GM12878 (cell line): ENCODE measurements at regions not wholly inside any gene's neighbourhood (a gene's known extent, or its start where the extent isn't known, plus 50 kb on each side); places are given as distances from the start of the nearest gene placed in this dataset.

ENCODE experiments used
- ATAC-seq: fragments of 200-7000 bp; cut with Tn5 transposase; 3 replicates; pipeline ENCODE4 v1.9.1; 2020; ENCODE audit warnings: mild to moderate bottlenecking, moderate library complexity
- BruUV-seq: library from RNA; stranded (reverse); fragments of 400-500 nt; replicated peaks from 2 replicates; lab custom pipeline; 2021; lab: Mats Ljungman, UMichigan
- CTCF ChIA-PET: fragments of 300-600 bp; sonication (Branson Sonifier 250); formaldehyde crosslinking; extraction: SDS; loops from one replicate; lab custom pipeline; 2021; ENCODE audit warnings: inconsistent platforms; lab: Yijun Ruan, JAX
- POLR2A ChIA-PET: fragments of 350-600 bp; formaldehyde crosslinking; extraction: SDS; loops from one replicate; lab custom pipeline; 2021; ENCODE audit warnings: inconsistent platforms; lab: Charles Lee
- RAD21 ChIA-PET: fragments of 300-600 bp; sonication (Branson Sonifier 250); formaldehyde crosslinking; loops from one replicate; lab custom pipeline; 2023; ENCODE audit warnings: antibody characterized with exemption; ENCODE audit not compliant: unreplicated experiment; lab: Charles Lee
- SMC1A ChIA-PET: fragments of 300-600 bp; sonication (Branson Sonifier 250); formaldehyde crosslinking; loops from one replicate; lab custom pipeline; 2023; ENCODE audit not compliant: unreplicated experiment, uncharacterized antibody; lab: Charles Lee
- DNase-seq: peaks from one replicate; pipeline ENCODE4 v3.0.0-alpha.2; 2011; ENCODE audit warnings: low read depth, low spot score
- FAIRE-seq: peaks from 3 replicates; lab custom pipeline; 2011; peaks lifted over from hg19 to GRCh38; lab: Jason Lieb, UNC
- H2AFZ ChIP-seq: 2 replicates; pipeline ENCODE4 v1.6.0; 2011; ENCODE audit warnings: low read depth, low read length, control low read depth; ENCODE audit not compliant: control insufficient read depth
- H3K27ac ChIP-seq: 2 replicates; pipeline ENCODE4 v1.5.1; 2011; ENCODE audit warnings: control low read depth; ENCODE audit not compliant: control insufficient read depth, insufficient read depth
- H3K27me3 ChIP-seq, 2 experiments: replicated peaks in 1 of 2; 2 replicates each; pipeline versions ENCODE4 v1.6.0 to v1.6.1; 2011; ENCODE audit warnings: low read length in 1 of 2; ENCODE audit not compliant: control insufficient read depth in 2 of 2, insufficient read depth in 2 of 2
- H3K36me3 ChIP-seq, 2 experiments: 2 replicates each; pipeline ENCODE4 v1.5.1; 2011; ENCODE audit warnings: low read length in 1 of 2; ENCODE audit not compliant: control insufficient read depth in 2 of 2, insufficient read depth in 2 of 2
- H3K4me1 ChIP-seq: 2 replicates; pipeline ENCODE4 v1.6.1; 2011; ENCODE audit warnings: mild to moderate bottlenecking, low read length, moderate library complexity, mixed read lengths; ENCODE audit not compliant: control insufficient read depth, insufficient read depth
- H3K4me2 ChIP-seq: 2 replicates; pipeline ENCODE4 v1.6.0; 2011; ENCODE audit warnings: control low read depth; ENCODE audit not compliant: control insufficient read depth, insufficient read depth
- H3K4me3 ChIP-seq: fragments of 200-600 bp; sonication (generic); 2 replicates; pipeline ENCODE4 v1.5.1; 2016
- H3K79me2 ChIP-seq: 2 replicates; pipeline ENCODE4 v1.6.0; 2011; ENCODE audit warnings: low read length; ENCODE audit not compliant: control insufficient read depth, insufficient read depth
- H3K9ac ChIP-seq: 2 replicates; pipeline ENCODE4 v1.8.0; 2011; ENCODE audit warnings: low read length, control low read depth, mixed read lengths; ENCODE audit not compliant: control insufficient read depth, insufficient read depth
- H3K9me3 ChIP-seq: replicated peaks from 3 replicates; pipeline ENCODE4 v1.5.1; 2011; ENCODE audit warnings: mild to moderate bottlenecking, low read length; ENCODE audit not compliant: control insufficient read depth, insufficient read depth
- H4K20me1 ChIP-seq: 2 replicates; pipeline ENCODE4 v1.6.0; 2011; ENCODE audit not compliant: control insufficient read depth, insufficient read depth
- CREM ChIP-seq: IDR thresholded peaks from 2 replicates; pipeline ENCODE4 v1.6.1; 2014; ENCODE audit warnings: antibody characterized with exemption, low read depth
- CTCF ChIP-seq, 3 experiments: IDR thresholded peaks in 2 of 3; conservative IDR thresholded peaks in 1 of 3; 2 replicates each; pipeline ENCODE4 v1.5.1; 2011; ENCODE audit warnings: low read depth in 3 of 3, low read length in 3 of 3, mild to moderate bottlenecking in 3 of 3, control low read depth in 2 of 3, moderate library complexity in 2 of 3, inconsistent platforms in 1 of 3, mixed read lengths in 1 of 3; ENCODE audit not compliant: control insufficient read depth in 2 of 3, insufficient read depth in 1 of 3; ENCODE audit errors: extremely low read depth in 1 of 3
- IKZF1 ChIP-seq: fragments of 450-650 bp; conservative IDR thresholded peaks from 2 replicates; pipeline ENCODE4 v1.6.1; 2017; ENCODE audit warnings: antibody characterized with exemption, mild to moderate bottlenecking
- KAT2A ChIP-seq: conservative IDR thresholded peaks from 2 replicates; pipeline ENCODE4 v1.6.1; 2011; ENCODE audit warnings: low read depth, low read length; ENCODE audit not compliant: control insufficient read depth
- MEF2A ChIP-seq: IDR thresholded peaks from 2 replicates; pipeline ENCODE4 v1.6.1; 2011; ENCODE audit warnings: low read depth, mild to moderate bottlenecking, low read length, moderate library complexity; ENCODE audit not compliant: insufficient read depth
- MTA2 ChIP-seq: fragments of 450-650 bp; IDR thresholded peaks from 2 replicates; pipeline ENCODE4 v1.6.1; 2016; ENCODE audit warnings: low read depth, mild to moderate bottlenecking, moderate library complexity
- NR2F1 ChIP-seq: fragments of 450-650 bp; conservative IDR thresholded peaks from 2 replicates; pipeline ENCODE4 v1.6.1; 2017; ENCODE audit warnings: mild to moderate bottlenecking
- NRF1 ChIP-seq: conservative IDR thresholded peaks from 2 replicates; pipeline ENCODE4 v1.6.1; 2011; ENCODE audit warnings: mild to moderate bottlenecking, low read depth, low read length, improper control_type of control experiment
- RAD21 ChIP-seq: IDR thresholded peaks from 2 replicates; pipeline ENCODE4 v1.6.1; 2011; ENCODE audit warnings: mild to moderate bottlenecking, low read depth, low read length, moderate library complexity; ENCODE audit not compliant: insufficient read depth
- SMAD1 ChIP-seq: fragments of 450-650 bp; IDR thresholded peaks from 2 replicates; pipeline ENCODE4 v1.6.1; 2018; ENCODE audit warnings: mild to moderate bottlenecking, low read depth; ENCODE audit not compliant: partially characterized antibody
- SMARCA5 ChIP-seq: fragments of 450-650 bp; IDR thresholded peaks from 2 replicates; pipeline ENCODE4 v1.6.1; 2017; ENCODE audit warnings: mild to moderate bottlenecking
- SREBF1 ChIP-seq: IDR thresholded peaks from 2 replicates; pipeline ENCODE4 v1.6.1; 2012; ENCODE audit warnings: mild to moderate bottlenecking, low read length
- SUZ12 ChIP-seq: fragments of 200-600 bp; sonication (generic); IDR thresholded peaks from one replicate; pipeline ENCODE4 v1.6.1; 2018; ENCODE audit warnings: antibody characterized with exemption, mild to moderate bottlenecking; ENCODE audit not compliant: unreplicated experiment
- TBL1XR1 ChIP-seq: IDR thresholded peaks from 2 replicates; pipeline ENCODE4 v1.6.1; 2012; ENCODE audit warnings: low read depth, low read length, improper control_type of control experiment
- YY1 ChIP-seq: IDR thresholded peaks from 2 replicates; pipeline ENCODE4 v1.6.1; 2011; ENCODE audit warnings: low read depth, mild to moderate bottlenecking, low read length
- ZNF622 ChIP-seq: fragments of 450-650 bp; IDR thresholded peaks from 2 replicates; pipeline ENCODE4 v1.6.1; 2017; ENCODE audit warnings: mild to moderate bottlenecking, inconsistent platforms
- WGBS: methylation state at CpG from one replicate; pipeline ENCODE4 v1.1.6; 2016; ENCODE audit warnings: low lambda C conversion rate; ENCODE audit not compliant: insufficient replicate concordance, insufficient coverage; ENCODE audit errors: missing lambda C conversion rate; 5-methylcytosine and 5-hydroxymethylcytosine counted together
- in situ Hi-C: fragments of 300-500 bp; cut with MboI; formaldehyde crosslinking; loops from 9 replicates; pipeline ENCODE4 v1.14.3; 2018; ENCODE audit warnings: mixed read lengths
- intact Hi-C: fragments of 100-400 bp; cut with micrococcal nuclease; formaldehyde crosslinking; loops from one replicate; pipeline ENCODE4 v1.14.2; 2022; ENCODE audit not compliant: unreplicated experiment

- intact Hi-C loops (no loop called here), in situ Hi-C loops (no loop called here)
- no peak overlapping the region for H3K9ac ChIP-seq
- H3K4me2 ChIP-seq = no peak overlapping the region
- H3K27ac ChIP-seq = no peak overlapping the region
- FAIRE-seq (no peak), ATAC-seq (no peak), DNase-seq (no peak)
- SMC1A ChIA-PET = interaction anchor here (1.0 kb wide), 1 partner anchor 10 kb away, joined by 3 read pairs; no protein-coding TSS in a partner anchor
- no peaks in the 10 kb centered on the region for H4K20me1 ChIP-seq
- no peaks in the 10 kb centered on the region for H3K4me1 ChIP-seq
- H3K9me3 ChIP-seq = no peaks in the 10 kb centered on the region; the same call in 2 of the 3 replicates
- POLR2A ChIA-PET = no interaction called here
- WGBS = 80% methylated on average over 12 of the region's 44 CpGs
- no peaks in the 10 kb centered on the region for H3K36me3 ChIP-seq
- TF ChIP-seq TBL1XR1 (no peak), SREBF1 (no peak), YY1 (no peak), MTA2 (no peak)
- no peaks in the 10 kb centered on the region for H3K79me2 ChIP-seq
- no peaks in the 10 kb centered on the region for H3K27me3 ChIP-seq
- CTCF ChIA-PET = interaction anchor here (0.6 to 1.5 kb wide), 2 partner anchors 10 to 875 kb away, joined by 3 read pairs; no protein-coding TSS in a partner anchor
- RAD21 ChIA-PET = no interaction called here
- H3K4me3 ChIP-seq = no peak overlapping the region
- no peak overlapping the region for H2AFZ ChIP-seq
- no TSS peak for BruUV-seq
Observed at GRCh38 chr15:97224191-97224641, 736.3 kb upstream of the ARRDC4 start.

- Histone ChIP-seq H2AFZ (no peak overlapping the region), H3K79me2 (no peaks in the 10 kb centered on the region), H3K4me2 (no peak overlapping the region), H3K27me3 (no peaks in the 10 kb centered on the region), H3K36me3 (no peaks in the 10 kb centered on the region), H3K4me3 (no peak overlapping the region), H3K27ac (no peak overlapping the region), H3K9ac (no peak overlapping the region), H4K20me1 (no peaks in the 10 kb centered on the region), H3K9me3 (no peaks in the 10 kb centered on the region), H3K4me1 (no peaks in the 10 kb centered on the region)
- ChIA-PET RAD21 (interaction anchor here (0.6 to 6.3 kb wide), 29 partner anchors 8 to 1147 kb away, joined by 3 to 40 read pairs (median 4); no protein-coding TSS in a partner anchor), SMC1A (interaction anchor here (0.6 to 3.8 kb wide), 48 partner anchors 10 to 1976 kb away, joined by 3 to 31 read pairs (median 4); no protein-coding TSS in a partner anchor), POLR2A (interaction anchor here (0.5 kb wide), 1 partner anchor 1222 kb away, joined by 3 read pairs; no protein-coding TSS in a partner anchor), CTCF (interaction anchor here (0.6 to 6.9 kb wide), 46 partner anchors 10 to 1975 kb away, joined by 3 to 45 read pairs (median 4); no protein-coding TSS in a partner anchor)
- DNase-seq = no peak
- peak; percentile 79 for ATAC-seq
- intact Hi-C loops (loop anchor here (2.0 to 10.0 kb wide), 6 partner anchors 93 to 908 kb away; no protein-coding TSS in a partner anchor), in situ Hi-C loops (loop anchor here (10.0 kb wide), 3 partner anchors 880 to 1970 kb away; no protein-coding TSS in a partner anchor)
- FAIRE-seq = no peak
- no TSS peak for BruUV-seq
- 36% methylated on average over 9 of the region's 9 CpGs for WGBS
- TF ChIP-seq NR2F1 (no peak), RAD21 (peak; percentile 84), MEF2A (no peak), SMARCA5 (0 out of 2 replicates have a peak, but pooled peaks have one; percentile 54), ZNF622 (no peak), SUZ12 (no peak), CREM (no peak), CTCF (IDR thresholded peaks at IDR 0.05 in 2 of 3, conservative IDR thresholded peaks at IDR 0.05 in 1 of 3; ENCODE audit: control insufficient read depth in 2 of 3, extremely low read depth in 1 of 3, insufficient read depth in 1 of 3, low read depth in 3 of 3, low read length in 3 of 3) (peak; percentile 66 to 74 (median 73)), YY1 (peak; percentile 46; the same call in 1 of the 2 replicates), NRF1 (no peak), KAT2A (no peak), SMAD1 (no peak), IKZF1 (peak; percentile 55)
Observed at GRCh38 chr15:97234851-97235610, 725.5 kb upstream of the ARRDC4 start.
